Activated T-cell treated with anti-CD3 and anti-CD28 coated beads for 24 hours (primary cell): ENCODE measurements at regions not wholly inside any gene's neighbourhood (a gene's known extent, or its start where the extent isn't known, plus 50 kb on each side); places are given as distances from the start of the nearest gene placed in this dataset.

ENCODE experiments used
- DNase-seq: peaks from one replicate; pipeline ENCODE4 v3.0.0-alpha.2; 2020; ENCODE audit warnings: low read depth

DNA sequence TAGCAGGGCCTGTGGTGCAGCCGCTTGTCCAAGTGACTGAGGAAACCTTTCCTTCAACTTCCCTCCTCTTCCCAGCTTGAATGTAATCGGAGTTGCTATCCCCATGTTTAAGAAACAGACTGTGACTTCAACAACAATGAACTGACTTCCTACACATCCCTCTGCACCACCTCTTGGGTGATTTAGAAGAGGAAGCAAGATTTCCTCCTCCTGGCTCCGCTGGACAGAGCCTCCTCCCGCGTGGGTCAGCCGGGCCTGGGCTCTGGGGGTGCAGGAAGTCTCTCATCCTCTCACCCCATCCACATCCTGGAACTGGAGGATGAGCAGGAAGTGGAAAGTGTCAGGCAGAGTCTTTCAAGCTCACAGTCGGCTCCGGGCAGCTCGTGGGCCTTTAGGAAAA lies 84.3 kb downstream of the GATA6 start:
- no peak for DNase-seq

DNA sequence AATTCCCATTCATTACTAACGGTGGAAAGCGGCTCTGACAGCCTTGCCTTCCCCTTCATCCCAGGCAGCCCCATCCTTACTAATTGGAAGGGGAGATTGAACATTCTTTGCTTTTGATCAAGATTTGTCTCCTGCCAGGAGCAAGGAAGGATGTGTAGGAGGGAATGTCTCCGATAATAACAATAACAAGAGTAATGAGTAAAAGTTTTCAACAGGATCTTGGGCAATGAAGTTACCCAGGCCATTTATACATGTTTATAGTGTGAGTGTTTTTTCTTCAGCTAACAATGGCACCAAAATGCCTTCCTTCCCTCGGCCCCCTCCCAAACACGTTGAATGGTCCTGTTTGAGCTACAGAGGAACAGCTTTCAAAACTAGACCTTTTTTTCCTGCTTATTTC lies 83.8 kb downstream of the GATA6 start:
- DNase-seq: no peak
